ENCODE measurements at regions not wholly inside any gene's neighbourhood (a gene's known extent, or its start where the extent isn't known, plus 50 kb on each side); places are given as distances from the start of the nearest gene placed in this dataset.

GRCh38 chr2:43025709-43026295 is 200.6 kb downstream of the ZFP36L2 start:
- intact Hi-C loops (cut with micrococcal nuclease) = no loop called here
- ATAC-seq (no peak), DNase-seq (no peak)
- Mint-ChIP-seq H3K9me3 (peaks cover 7% of the 10 kb centered on the region), H3K4me1 (ENCODE audit: low read depth) (peaks cover 27% of the 10 kb centered on the region), H3K4me3 (no peak overlapping the region), H3K27ac (no peak overlapping the region), H3K27me3 (no peaks in the 10 kb centered on the region), H3K36me3 (ENCODE audit: low read depth) (peaks cover 5% of the 10 kb centered on the region)
- ChIA-PET POLR2A (interaction anchor here (0.6 to 1.0 kb wide), 2 partner anchors 68 to 203 kb away, joined by 3 read pairs; no protein-coding TSS in a partner anchor), CTCF (interaction anchor here (0.8 to 3.1 kb wide), 6 partner anchors 18 to 458 kb away, joined by 3 to 28 read pairs (median 4); no protein-coding TSS in a partner anchor)
- TF ChIP-seq CTCF (IDR thresholded peaks at IDR 0.05) = no peak

GRCh38 chr2:43024515-43025011 is 201.8 kb downstream of the ZFP36L2 start:
- CTCF ChIA-PET = interaction anchor here (0.7 to 3.1 kb wide), 13 partner anchors 9 to 460 kb away, joined by 3 to 28 read pairs (median 3); no protein-coding TSS in a partner anchor
- H3K4me1 Mint-ChIP-seq (ENCODE audit: low read depth) = peaks cover 27% of the 10 kb centered on the region
- no peaks in the 10 kb centered on the region for H3K27me3 Mint-ChIP-seq
- TF ChIP-seq CTCF (IDR thresholded peaks at IDR 0.05) = peak; percentile 68
- peaks cover 7% of the 10 kb centered on the region for H3K9me3 Mint-ChIP-seq
- POLR2A ChIA-PET = interaction anchor here (1.4 kb wide), 1 partner anchor 205 kb away, joined by 4 read pairs; no protein-coding TSS in a partner anchor
- DNase-seq (peak; percentile 68), ATAC-seq (peak; percentile 67)
- H3K27ac Mint-ChIP-seq = no peak overlapping the region
- H3K36me3 Mint-ChIP-seq (ENCODE audit: low read depth) = peaks cover 5% of the 10 kb centered on the region
- intact Hi-C loops (cut with micrococcal nuclease) = no loop called here
- no peak overlapping the region for H3K4me3 Mint-ChIP-seq

GRCh38 chr2:43023791-43024514 is 202.5 kb downstream of the ZFP36L2 start:
- ChIA-PET POLR2A (interaction anchor here (1.4 kb wide), 1 partner anchor 205 kb away, joined by 4 read pairs; no protein-coding TSS in a partner anchor), CTCF (interaction anchor here (0.7 to 3.1 kb wide), 14 partner anchors 8 to 461 kb away, joined by 3 to 28 read pairs (median 3); no protein-coding TSS in a partner anchor)
- ATAC-seq (no peak), DNase-seq (no peak)
- TF ChIP-seq CTCF (IDR thresholded peaks at IDR 0.05) = no peak
- H3K27ac Mint-ChIP-seq = no peak overlapping the region
- H3K9me3 Mint-ChIP-seq = peaks cover 7% of the 10 kb centered on the region
- no peaks in the 10 kb centered on the region for H3K27me3 Mint-ChIP-seq
- intact Hi-C loops (cut with micrococcal nuclease) = no loop called here
- H3K4me3 Mint-ChIP-seq = no peak overlapping the region
- H3K4me1 Mint-ChIP-seq (ENCODE audit: low read depth) = peaks cover 27% of the 10 kb centered on the region
- peaks cover 5% of the 10 kb centered on the region for H3K36me3 Mint-ChIP-seq (ENCODE audit: low read depth)

- Mint-ChIP-seq H3K36me3 (ENCODE audit: low read depth) (peaks cover 5% of the 10 kb centered on the region), H3K4me3 (no peak overlapping the region), H3K27ac (no peak overlapping the region), H3K9me3 (peaks cover 7% of the 10 kb centered on the region), H3K27me3 (no peaks in the 10 kb centered on the region), H3K4me1 (ENCODE audit: low read depth) (peaks cover 27% of the 10 kb centered on the region)
- DNase-seq = no peak
- ATAC-seq = no peak
- ChIA-PET POLR2A (no interaction called here), CTCF (interaction anchor here (1.1 to 1.7 kb wide), 3 partner anchors 23 to 200 kb away, joined by 4 to 5 read pairs (median 4); no protein-coding TSS in a partner anchor)
- intact Hi-C loops (cut with micrococcal nuclease) = no loop called here
- TF ChIP-seq CTCF (IDR thresholded peaks at IDR 0.05) = no peak
Observed at GRCh38 chr2:43022896-43023295, 203.5 kb downstream of the ZFP36L2 start.

Measured in activated CD8-positive, alpha-beta T cell treated with anti-CD3 and anti-CD28 coated beads for 36 hours (primary cell).